Endodermal cell (in vitro differentiated cells): ENCODE measurements at regions not wholly inside any gene's neighbourhood (a gene's known extent, or its start where the extent isn't known, plus 50 kb on each side); places are given as distances from the start of the nearest gene placed in this dataset.

ENCODE experiments used
- DNase-seq: peaks from one replicate; pipeline ENCODE4 v3.0.0-alpha.2; 2017
- H3K27ac ChIP-seq: 2 replicates; pipeline ENCODE4 v1.5.1; 2013; ENCODE audit warnings: mild to moderate bottlenecking, low read depth, low read length, moderate library complexity
- H3K27me3 ChIP-seq: 2 replicates; pipeline ENCODE4 v1.6.1; 2013; ENCODE audit warnings: mild to moderate bottlenecking, low read length, moderate library complexity; ENCODE audit not compliant: insufficient read depth, control insufficient read depth, poor library complexity, severe bottlenecking
- H3K36me3 ChIP-seq: 2 replicates; pipeline ENCODE4 v1.7.0; 2013; ENCODE audit warnings: mild to moderate bottlenecking, low read length, moderate library complexity; ENCODE audit not compliant: control insufficient read depth, insufficient read depth
- H3K4me1 ChIP-seq: one replicate; pipeline ENCODE4 v1.7.0; 2013; ENCODE audit warnings: low read length; ENCODE audit not compliant: control insufficient read depth, insufficient read depth
- H3K4me3 ChIP-seq: 2 replicates; pipeline ENCODE4 v1.5.1; 2013; ENCODE audit warnings: mild to moderate bottlenecking, low read length, moderate library complexity
- H3K9ac ChIP-seq: 2 replicates; pipeline ENCODE4 v1.6.1; 2013; ENCODE audit warnings: mild to moderate bottlenecking, low read length, moderate library complexity; ENCODE audit not compliant: poor library complexity, severe bottlenecking; ENCODE audit errors: extremely low read depth
- H3K9me3 ChIP-seq: 2 replicates; pipeline ENCODE4 v1.6.1; 2013; ENCODE audit warnings: mild to moderate bottlenecking, low read length, moderate library complexity; ENCODE audit not compliant: control insufficient read depth
- H3K27ac Mint-ChIP-seq: 2 replicates; pipeline ENCODE4 v1.8.0; 2020; ENCODE audit warnings: mixed read lengths
- H3K27me3 Mint-ChIP-seq: 2 replicates; pipeline ENCODE4 v1.8.0; 2021; ENCODE audit warnings: mild to moderate bottlenecking, mixed read lengths; ENCODE audit not compliant: insufficient read depth
- H3K36me3 Mint-ChIP-seq: 2 replicates; pipeline ENCODE4 v1.8.0; 2020; ENCODE audit warnings: low read depth, mixed read lengths
- H3K4me1 Mint-ChIP-seq: 2 replicates; pipeline ENCODE4 v1.8.0; 2020; ENCODE audit warnings: mixed read lengths
- H3K4me3 Mint-ChIP-seq: 2 replicates; pipeline ENCODE4 v1.8.0; 2020; ENCODE audit warnings: mild to moderate bottlenecking, moderate library complexity, mixed read lengths
- H3K9me3 Mint-ChIP-seq: 2 replicates; pipeline ENCODE4 v1.8.0; 2020; ENCODE audit warnings: mild to moderate bottlenecking, mixed read lengths
- WGBS, 2 experiments: methylation state at CpG; one replicate each; pipeline versions ENCODE4 v1.1.5 to v1.1.7; 2013; ENCODE audit warnings: missing lambda C conversion rate in 2 of 2, mixed read lengths in 1 of 2; ENCODE audit not compliant: insufficient coverage in 1 of 2, insufficient read length in 1 of 2; 5-methylcytosine and 5-hydroxymethylcytosine counted together
- TF ChIP-seq, protein P1 (sequence below): fragments of 200-600 bp; sonication (generic); conservative IDR thresholded peaks from 2 replicates; pipeline ENCODE4 v1.5.0; 2021; ENCODE audit warnings: antibody characterized with exemption, mild to moderate bottlenecking

DNA sequence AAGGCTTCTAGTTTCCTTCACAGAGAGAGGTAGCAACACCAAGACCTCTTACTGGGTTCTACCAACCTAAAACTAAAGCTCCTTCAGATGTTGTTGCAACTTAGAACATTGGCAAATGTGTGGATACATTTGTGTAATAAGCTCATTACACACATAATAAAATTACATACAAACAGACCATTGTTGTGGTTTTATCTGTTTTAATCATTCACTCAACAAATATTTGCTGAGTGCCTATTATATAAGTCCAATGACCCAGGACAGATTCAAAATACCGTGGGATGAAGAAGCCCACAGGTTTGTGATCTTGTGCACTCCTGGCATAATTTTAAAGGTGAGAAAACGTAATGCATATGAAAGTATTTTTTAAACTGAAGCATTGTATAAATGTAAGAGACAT is 160.4 kb upstream of the NPVF start:
- WGBS, 2 experiments, result 63% methylated on average over 2 of the region's 2 CpGs; no CpG with 5 or more reads in 1 of the 2 experiments
- no peak overlapping the region for H3K4me3 Mint-ChIP-seq

DNA sequence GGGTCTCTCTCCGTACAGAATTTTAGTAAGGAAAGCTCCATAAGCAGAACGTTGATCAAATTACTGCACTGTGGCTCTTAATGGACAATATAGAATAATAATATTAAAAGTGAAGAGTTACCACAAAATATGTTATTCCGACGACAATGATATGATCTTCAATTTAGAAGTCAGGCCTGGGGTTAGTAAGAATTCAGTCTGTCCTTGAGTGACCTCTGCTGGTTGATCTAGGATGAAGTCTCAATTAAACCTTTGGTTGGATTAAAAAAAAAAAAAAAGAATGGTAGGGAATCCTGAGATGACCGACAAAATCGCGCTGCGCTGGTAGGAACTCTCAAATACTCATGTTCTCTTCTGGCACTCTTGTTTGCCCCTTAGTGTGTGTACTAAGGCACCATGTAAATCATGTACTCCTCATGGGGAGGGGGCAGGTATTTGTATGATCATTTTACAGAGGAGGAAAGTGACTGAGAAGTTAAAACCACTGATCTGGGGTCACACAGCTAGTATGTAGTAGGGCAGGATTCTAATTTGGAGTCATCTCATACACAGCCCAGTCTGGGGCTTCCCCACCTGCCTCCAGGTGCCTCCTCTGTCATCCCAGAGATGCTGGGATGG is 161.3 kb upstream of the NPVF start:
- no peak overlapping the region for H3K4me3 Mint-ChIP-seq

More for the DNA sequence above, 160.4 kb upstream of the NPVF start:
- H3K4me1 Mint-ChIP-seq, result peaks cover 2% of the 10 kb centered on the region
- Histone ChIP-seq H3K27ac (no peak overlapping the region), H3K9ac (no peak overlapping the region), H3K36me3 (no peaks in the 10 kb centered on the region), H3K4me1 (no peaks in the 10 kb centered on the region), H3K27me3 (no peaks in the 10 kb centered on the region), H3K4me3 (no peak overlapping the region), H3K9me3 (no peaks in the 10 kb centered on the region)
- no peak overlapping the region for H3K27ac Mint-ChIP-seq
- no peaks in the 10 kb centered on the region for H3K36me3 Mint-ChIP-seq
- H3K27me3 Mint-ChIP-seq, result peaks cover 5% of the 10 kb centered on the region
- TF ChIP-seq, protein P1, sequence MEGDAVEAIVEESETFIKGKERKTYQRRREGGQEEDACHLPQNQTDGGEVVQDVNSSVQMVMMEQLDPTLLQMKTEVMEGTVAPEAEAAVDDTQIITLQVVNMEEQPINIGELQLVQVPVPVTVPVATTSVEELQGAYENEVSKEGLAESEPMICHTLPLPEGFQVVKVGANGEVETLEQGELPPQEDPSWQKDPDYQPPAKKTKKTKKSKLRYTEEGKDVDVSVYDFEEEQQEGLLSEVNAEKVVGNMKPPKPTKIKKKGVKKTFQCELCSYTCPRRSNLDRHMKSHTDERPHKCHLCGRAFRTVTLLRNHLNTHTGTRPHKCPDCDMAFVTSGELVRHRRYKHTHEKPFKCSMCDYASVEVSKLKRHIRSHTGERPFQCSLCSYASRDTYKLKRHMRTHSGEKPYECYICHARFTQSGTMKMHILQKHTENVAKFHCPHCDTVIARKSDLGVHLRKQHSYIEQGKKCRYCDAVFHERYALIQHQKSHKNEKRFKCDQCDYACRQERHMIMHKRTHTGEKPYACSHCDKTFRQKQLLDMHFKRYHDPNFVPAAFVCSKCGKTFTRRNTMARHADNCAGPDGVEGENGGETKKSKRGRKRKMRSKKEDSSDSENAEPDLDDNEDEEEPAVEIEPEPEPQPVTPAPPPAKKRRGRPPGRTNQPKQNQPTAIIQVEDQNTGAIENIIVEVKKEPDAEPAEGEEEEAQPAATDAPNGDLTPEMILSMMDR, result no peak
- no peak for DNase-seq
- H3K9me3 Mint-ChIP-seq, result no peaks in the 10 kb centered on the region

DNA sequence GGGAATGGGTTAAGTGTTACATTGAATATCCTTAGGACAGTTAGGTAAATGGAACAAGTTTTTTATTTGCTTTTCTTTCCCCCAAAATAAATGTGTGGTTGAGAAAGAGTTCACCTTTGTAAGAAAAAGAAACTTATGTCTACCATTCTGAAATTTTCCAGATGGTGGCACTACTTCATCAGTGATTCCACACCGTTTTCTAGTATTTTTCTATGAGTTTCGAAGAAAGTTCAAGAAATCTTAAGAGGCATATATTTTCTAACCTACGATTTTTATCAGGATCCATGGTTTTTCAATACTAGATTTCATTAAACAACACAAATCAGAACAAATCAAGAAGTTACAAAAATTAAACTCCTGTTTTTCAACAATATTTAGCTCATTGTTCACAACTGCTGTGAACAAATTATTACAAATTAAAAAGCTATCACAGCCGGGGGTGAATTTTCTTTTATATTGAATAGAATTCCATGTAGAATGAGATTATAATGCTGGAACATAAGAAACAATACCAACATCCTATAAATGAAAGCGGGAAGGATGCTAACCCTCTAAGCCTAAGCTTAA is 163.1 kb upstream of the NPVF start:
- Histone ChIP-seq H3K36me3 (no peaks in the 10 kb centered on the region), H3K9me3 (no peaks in the 10 kb centered on the region), H3K27me3 (no peaks in the 10 kb centered on the region), H3K4me3 (no peak overlapping the region), H3K4me1 (no peaks in the 10 kb centered on the region), H3K9ac (no peak overlapping the region), H3K27ac (no peak overlapping the region)
- WGBS, 2 experiments, result 58 to 72% methylated on average over 4 of the region's 5 CpGs
- peaks cover 5% of the 10 kb centered on the region for H3K27me3 Mint-ChIP-seq
- no peaks in the 10 kb centered on the region for H3K9me3 Mint-ChIP-seq
- peaks cover 2% of the 10 kb centered on the region for H3K4me1 Mint-ChIP-seq
- no peak overlapping the region for H3K27ac Mint-ChIP-seq
- no peak for DNase-seq
- H3K36me3 Mint-ChIP-seq, result no peaks in the 10 kb centered on the region
- TF ChIP-seq, protein P1, result peak; percentile 69
- H3K4me3 Mint-ChIP-seq, result no peak overlapping the region

More for the DNA sequence above, 161.3 kb upstream of the NPVF start:
- Histone ChIP-seq H3K4me3 (no peak overlapping the region), H3K9me3 (no peaks in the 10 kb centered on the region), H3K27ac (no peak overlapping the region), H3K9ac (no peak overlapping the region), H3K4me1 (no peaks in the 10 kb centered on the region), H3K36me3 (no peaks in the 10 kb centered on the region), H3K27me3 (no peaks in the 10 kb centered on the region)
- Mint-ChIP-seq H3K9me3 (no peaks in the 10 kb centered on the region), H3K27me3 (peaks cover 5% of the 10 kb centered on the region), H3K4me1 (peaks cover 2% of the 10 kb centered on the region), H3K36me3 (no peaks in the 10 kb centered on the region), H3K27ac (no peak overlapping the region)
- TF ChIP-seq, protein P1, result peak; percentile 79
- 43 to 44% methylated on average over 2 to 8 of the region's 8 CpGs for WGBS, 2 experiments
- DNase-seq, result no peak
